Stimulated activated effector memory CD8-positive, alpha-beta T cell treated with anti-CD3 and anti-CD28 coated beads, Interleukin-12 subunit alpha, Interleukin-12 subunit beta, amount 100 ng/mL, for 72 hours (primary cell): ENCODE measurements at regions not wholly inside any gene's neighbourhood (a gene's known extent, or its start where the extent isn't known, plus 50 kb on each side); places are given as distances from the start of the nearest gene placed in this dataset.
"Not testable (repeated sequence)": the region's sequence is repeated elsewhere in the genome, so short reads cannot be mapped to it uniquely, and the experiment has no call there.

Source experiments
- ATAC-seq: fragments of 150-1000 bp; cut with Tn5 transposase; 2 replicates; pipeline ENCODE4 v1.10.0; 2021
- DNase-seq, 2 donors: peaks; one replicate each; pipeline ENCODE4 v3.0.0; 2021 to 2022; ENCODE audit warnings: low spot score in 2 of 2
- H3K27ac Mint-ChIP-seq: one replicate; pipeline ENCODE4 v1.8.0; 2022; ENCODE audit warnings: mild to moderate bottlenecking, mixed read lengths
- H3K36me3 Mint-ChIP-seq: one replicate; pipeline ENCODE4 v1.8.0; 2022; ENCODE audit warnings: mild to moderate bottlenecking, mixed read lengths
- H3K4me1 Mint-ChIP-seq: one replicate; pipeline ENCODE4 v1.8.0; 2022; ENCODE audit warnings: mixed read lengths
- H3K4me3 Mint-ChIP-seq: one replicate; pipeline ENCODE4 v1.8.0; 2022; ENCODE audit warnings: mild to moderate bottlenecking, mixed read lengths
- H3K9me3 Mint-ChIP-seq: one replicate; pipeline ENCODE4 v1.8.0; 2022; ENCODE audit warnings: mixed read lengths

DNA sequence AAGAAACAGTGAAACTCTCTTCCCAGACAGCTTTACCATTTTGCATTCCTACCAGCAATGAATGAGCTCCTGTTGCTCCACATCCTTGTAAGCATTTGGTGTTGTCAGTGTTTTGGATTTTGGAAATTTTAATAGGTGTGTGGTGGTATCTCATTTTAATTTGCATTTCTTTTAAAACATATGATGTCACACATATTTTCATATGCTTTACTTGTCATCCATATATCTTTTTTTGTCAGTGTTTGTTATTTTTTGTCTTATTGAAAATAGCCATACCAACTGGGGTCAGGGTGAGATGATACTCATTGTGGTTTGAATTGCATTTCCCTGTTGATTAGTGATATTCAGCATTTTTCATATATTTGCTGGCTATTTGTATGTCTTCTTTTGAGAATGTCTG lies 119.5 kb upstream of the FOXA2 start:
- no peaks in the 10 kb centered on the region for H3K36me3 Mint-ChIP-seq
- no peak for DNase-seq
- no peak overlapping the region for H3K27ac Mint-ChIP-seq
- H3K4me1 Mint-ChIP-seq: no peaks in the 10 kb centered on the region
- H3K9me3 Mint-ChIP-seq: peaks cover 16% of the 10 kb centered on the region
- ATAC-seq: no peak
- H3K4me3 Mint-ChIP-seq: no peak overlapping the region

DNA sequence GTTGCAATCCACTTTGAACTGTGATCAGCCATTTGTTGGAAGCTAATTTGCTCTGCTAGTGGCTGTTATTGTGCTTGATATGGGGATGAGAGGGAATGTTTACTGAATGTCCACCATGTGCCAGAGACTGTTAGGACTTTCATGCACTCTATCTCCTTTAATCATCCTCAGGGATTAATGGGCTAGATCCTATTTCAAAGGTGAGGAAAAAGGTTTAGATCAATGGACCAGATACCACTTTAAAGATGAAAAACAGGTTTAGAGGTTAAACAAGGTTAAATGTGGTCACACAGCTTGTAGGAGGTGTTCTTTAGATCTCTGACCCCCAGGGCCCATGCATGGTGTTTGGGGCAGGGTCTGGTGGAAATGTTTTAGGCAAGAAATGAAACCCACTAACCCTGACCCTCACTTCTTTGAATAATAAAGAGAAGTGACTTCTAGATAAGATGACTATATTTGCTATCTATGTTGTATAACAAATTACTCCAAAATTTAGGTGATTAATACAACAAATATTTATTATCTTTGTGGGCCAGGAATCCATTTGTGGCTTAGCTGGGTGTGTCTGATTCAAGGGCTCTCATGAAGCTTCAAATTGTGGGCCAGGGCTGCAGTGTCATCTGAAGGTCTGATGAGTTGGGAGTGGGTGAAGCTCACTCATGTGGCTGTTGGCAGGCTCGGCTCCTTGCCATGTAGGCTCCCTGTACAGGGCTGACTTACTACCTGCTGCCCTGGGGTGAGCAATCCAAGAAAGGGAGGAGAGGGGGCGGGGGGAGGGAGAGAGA lies 127.8 kb upstream of the FOXA2 start:
- no peak overlapping the region for H3K4me3 Mint-ChIP-seq
- ATAC-seq (no peak), DNase-seq (no peak)
- peaks cover 2% of the 10 kb centered on the region for H3K9me3 Mint-ChIP-seq
- no peaks in the 10 kb centered on the region for H3K4me1 Mint-ChIP-seq
- H3K36me3 Mint-ChIP-seq: no peaks in the 10 kb centered on the region
- H3K27ac Mint-ChIP-seq: no peak overlapping the region

DNA sequence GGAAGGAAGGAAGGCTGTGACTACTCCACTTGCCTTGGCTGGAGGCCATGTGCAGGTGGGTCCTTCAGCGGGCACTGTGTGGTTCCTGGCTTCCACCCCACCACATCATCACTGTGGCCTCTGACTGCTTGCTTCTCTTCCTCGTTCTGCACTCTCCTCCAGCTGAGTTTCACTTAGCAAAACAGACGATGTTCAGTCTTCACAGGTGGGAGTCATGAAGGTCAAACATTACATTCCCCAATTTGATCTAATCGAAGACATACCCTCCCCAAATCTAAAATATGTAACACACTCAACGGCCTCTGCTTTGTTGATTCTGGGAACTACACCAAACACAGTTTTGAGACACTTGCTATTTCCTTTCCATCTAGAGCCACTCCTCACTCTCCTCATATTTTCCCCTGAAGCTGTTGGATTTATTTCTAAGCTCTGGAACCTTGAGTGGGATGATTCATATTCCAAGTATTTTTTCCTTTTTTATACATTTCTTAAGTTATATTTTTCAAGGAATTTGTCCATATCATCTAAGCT lies 132.5 kb upstream of the FOXA2 start:
- no peaks in the 10 kb centered on the region for H3K36me3 Mint-ChIP-seq
- DNase-seq (no peak), ATAC-seq (no peak)
- no peak overlapping the region for H3K27ac Mint-ChIP-seq
- peaks cover 4% of the 10 kb centered on the region for H3K9me3 Mint-ChIP-seq
- H3K4me1 Mint-ChIP-seq: no peaks in the 10 kb centered on the region
- H3K4me3 Mint-ChIP-seq: no peak overlapping the region

DNA sequence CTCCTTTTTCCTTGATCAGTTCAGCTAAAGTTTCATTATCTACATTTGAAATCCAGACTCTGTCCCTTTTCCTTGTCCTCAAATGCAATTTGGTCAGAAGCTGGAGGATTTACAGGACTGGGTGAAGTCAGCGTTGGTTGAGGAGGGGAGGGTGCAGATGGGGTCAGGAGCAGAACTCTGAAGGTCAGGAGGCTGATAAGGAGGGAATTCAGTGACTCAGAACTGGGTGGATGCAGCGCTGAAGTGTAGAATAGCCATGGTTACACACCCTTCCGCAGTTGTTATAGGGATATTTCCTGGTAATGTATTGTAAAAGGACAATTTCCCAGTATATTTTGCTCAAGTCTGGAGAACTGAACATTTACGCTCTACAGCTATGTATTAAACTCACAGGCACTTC lies 133.1 kb upstream of the FOXA2 start:
- Mint-ChIP-seq H3K9me3 (peaks cover 4% of the 10 kb centered on the region), H3K4me3 (no peak overlapping the region), H3K4me1 (no peaks in the 10 kb centered on the region), H3K36me3 (no peaks in the 10 kb centered on the region), H3K27ac (no peak overlapping the region)
- DNase-seq (no peak), ATAC-seq (no peak)

DNA sequence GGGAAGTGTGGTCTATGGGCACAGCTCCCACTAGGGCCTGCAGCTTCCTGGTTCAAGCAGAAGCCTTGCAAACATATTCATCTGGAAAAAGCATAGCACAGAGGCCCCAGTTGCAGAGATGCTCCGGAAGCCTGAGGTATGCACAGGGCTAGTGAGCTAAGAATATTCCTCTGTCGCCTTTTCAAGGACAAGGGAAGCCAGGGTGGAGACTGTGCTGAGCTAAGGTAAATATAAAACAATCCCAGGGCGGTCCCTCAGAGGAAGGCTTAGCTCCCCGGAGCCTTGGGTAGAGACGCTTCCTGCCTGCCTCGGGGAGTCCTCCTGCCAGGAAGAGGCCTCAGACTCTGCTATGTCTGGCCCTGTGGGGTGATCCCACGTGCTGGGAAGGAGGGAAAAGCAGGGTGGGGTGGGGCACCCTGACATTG lies 134.8 kb upstream of the FOXA2 start:
- H3K36me3 Mint-ChIP-seq: no peaks in the 10 kb centered on the region
- no peak overlapping the region for H3K4me3 Mint-ChIP-seq
- no peak overlapping the region for H3K27ac Mint-ChIP-seq
- no peaks in the 10 kb centered on the region for H3K4me1 Mint-ChIP-seq
- peaks cover 4% of the 10 kb centered on the region for H3K9me3 Mint-ChIP-seq
- no peak for DNase-seq
- no peak for ATAC-seq

GRCh38 chr20:22720206-22720605 lies 135.8 kb upstream of the FOXA2 start:
- H3K9me3 Mint-ChIP-seq: peaks cover 4% of the 10 kb centered on the region
- no peak for DNase-seq
- no peak overlapping the region for H3K4me3 Mint-ChIP-seq
- ATAC-seq: no peak
- no peaks in the 10 kb centered on the region for H3K36me3 Mint-ChIP-seq
- H3K4me1 Mint-ChIP-seq: no peaks in the 10 kb centered on the region
- no peak overlapping the region for H3K27ac Mint-ChIP-seq

DNA sequence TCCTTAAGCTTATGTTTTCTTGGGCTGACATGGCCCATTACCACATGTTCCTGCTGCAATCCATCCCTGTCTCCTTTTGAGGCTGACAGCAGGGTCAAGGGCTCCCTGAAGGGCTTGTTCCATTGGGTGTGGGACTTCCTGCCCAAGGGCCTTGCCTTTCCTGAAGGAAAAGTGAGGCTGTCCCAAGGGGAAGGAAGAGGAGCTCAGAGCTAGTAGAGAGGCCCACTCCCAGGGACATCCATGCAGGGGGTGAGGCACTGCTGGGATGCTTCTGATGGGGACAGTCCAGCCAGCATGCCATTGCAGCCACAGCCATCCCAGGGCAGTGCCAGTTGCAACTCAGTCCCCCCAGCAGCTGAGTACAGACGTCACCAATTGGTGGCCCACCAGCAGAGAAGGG lies 138.4 kb upstream of the FOXA2 start:
- no peak for DNase-seq
- H3K4me1 Mint-ChIP-seq: no peaks in the 10 kb centered on the region
- H3K27ac Mint-ChIP-seq: no peak overlapping the region
- no peak for ATAC-seq
- H3K4me3 Mint-ChIP-seq: no peak overlapping the region
- H3K9me3 Mint-ChIP-seq: peaks cover 4% of the 10 kb centered on the region
- no peaks in the 10 kb centered on the region for H3K36me3 Mint-ChIP-seq

GRCh38 chr20:22723659-22724058 lies 139.3 kb upstream of the FOXA2 start:
- H3K4me1 Mint-ChIP-seq: no peaks in the 10 kb centered on the region
- H3K36me3 Mint-ChIP-seq: no peaks in the 10 kb centered on the region
- ATAC-seq (no peak), DNase-seq (no peak)
- H3K4me3 Mint-ChIP-seq: no peak overlapping the region
- peaks cover 4% of the 10 kb centered on the region for H3K9me3 Mint-ChIP-seq
- no peak overlapping the region for H3K27ac Mint-ChIP-seq

GRCh38 chr20:22728146-22728745 lies 143.9 kb upstream of the FOXA2 start:
- H3K4me3 Mint-ChIP-seq: no peak overlapping the region
- ATAC-seq: no peak
- no peaks in the 10 kb centered on the region for H3K36me3 Mint-ChIP-seq
- H3K27ac Mint-ChIP-seq: no peak overlapping the region
- H3K9me3 Mint-ChIP-seq: peaks cover 7% of the 10 kb centered on the region
- no peaks in the 10 kb centered on the region for H3K4me1 Mint-ChIP-seq
- no peak for DNase-seq

GRCh38 chr20:22729180-22729579 lies 144.8 kb upstream of the FOXA2 start:
- Mint-ChIP-seq H3K9me3 (peaks cover 7% of the 10 kb centered on the region), H3K4me1 (no peaks in the 10 kb centered on the region), H3K4me3 (no peak overlapping the region), H3K36me3 (no peaks in the 10 kb centered on the region), H3K27ac (no peak overlapping the region)
- peak; percentile 11 for ATAC-seq
- DNase-seq: no peak

DNA sequence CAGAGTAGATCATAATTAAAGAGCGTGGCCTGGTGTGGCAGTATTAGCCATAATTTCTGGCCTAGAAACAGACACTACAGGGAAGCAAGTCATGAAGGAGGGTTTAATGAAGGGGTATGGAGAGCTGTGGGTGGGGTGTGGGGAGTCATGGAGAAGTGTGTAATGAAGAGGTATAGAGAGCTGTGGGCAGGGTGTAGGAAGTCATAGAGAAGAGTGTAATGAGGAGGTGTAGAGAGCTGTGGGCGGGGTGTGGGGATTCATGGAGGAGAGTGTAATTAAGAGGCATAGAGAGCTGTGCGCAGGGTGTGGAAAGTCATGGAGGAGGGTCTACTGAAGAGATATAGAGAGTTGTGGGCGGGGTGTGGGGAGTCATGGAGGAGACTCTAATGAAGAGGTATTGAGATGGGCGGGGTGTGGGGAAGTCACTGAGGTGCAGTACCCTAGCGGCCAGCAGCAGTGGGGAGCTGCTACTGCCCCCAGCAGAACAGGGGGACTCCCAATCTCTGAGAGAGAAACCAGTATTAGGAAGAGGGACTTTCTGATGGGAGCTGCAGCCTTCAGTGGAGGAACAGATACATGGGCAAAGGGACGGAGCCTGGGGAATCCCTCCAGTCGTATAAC lies 145.4 kb upstream of the FOXA2 start:
- Mint-ChIP-seq H3K9me3 (peaks cover 7% of the 10 kb centered on the region), H3K27ac (no peak overlapping the region), H3K36me3 (no peaks in the 10 kb centered on the region), H3K4me1 (no peaks in the 10 kb centered on the region), H3K4me3 (no peak overlapping the region)
- DNase-seq (no peak), ATAC-seq (peak; percentile 11)

GRCh38 chr20:22732751-22733150 lies 148.4 kb upstream of the FOXA2 start:
- ATAC-seq (no peak), DNase-seq (no peak)
- H3K4me1 Mint-ChIP-seq: no peaks in the 10 kb centered on the region
- H3K27ac Mint-ChIP-seq: no peak overlapping the region
- peaks cover 14% of the 10 kb centered on the region for H3K9me3 Mint-ChIP-seq
- H3K4me3 Mint-ChIP-seq: no peak overlapping the region
- H3K36me3 Mint-ChIP-seq: no peaks in the 10 kb centered on the region

DNA sequence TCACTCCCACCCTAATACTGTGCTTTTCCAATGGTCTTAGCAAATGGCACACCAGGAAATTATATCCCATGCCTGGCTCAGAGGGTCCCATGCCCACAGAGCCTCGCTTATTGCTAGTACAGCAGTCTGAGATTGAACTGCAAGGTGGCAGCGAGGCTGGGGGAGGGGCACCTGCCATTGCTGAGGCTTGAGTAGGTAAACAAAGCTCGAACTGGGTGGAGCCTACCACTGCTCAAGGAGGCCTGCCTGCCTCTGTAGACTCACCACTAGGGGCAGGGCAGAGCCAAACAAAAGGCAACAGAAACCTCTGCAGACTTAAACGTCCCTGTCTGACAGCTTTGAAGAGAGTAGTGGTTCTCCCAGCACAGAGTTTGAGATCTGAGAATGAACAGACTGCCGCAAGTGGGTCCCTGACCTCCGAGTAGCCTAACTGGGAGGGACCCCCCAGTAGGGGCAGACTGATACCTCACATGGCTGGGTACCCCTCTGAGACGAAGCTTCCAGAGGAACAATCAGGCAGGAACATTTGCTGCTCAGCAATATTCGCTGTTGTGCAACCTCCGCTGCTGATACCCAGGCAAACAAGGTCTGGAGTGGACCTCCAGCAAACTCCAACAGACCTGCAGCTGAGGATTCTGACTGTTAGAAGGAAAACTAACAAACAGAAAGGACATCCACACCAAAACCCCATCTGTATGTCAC lies 150.7 kb upstream of the FOXA2 start:
- not testable (repeated sequence) for DNase-seq, H3K4me3 Mint-ChIP-seq, H3K9me3 Mint-ChIP-seq, H3K27ac Mint-ChIP-seq, ATAC-seq, H3K4me1 Mint-ChIP-seq, H3K36me3 Mint-ChIP-seq

DNA sequence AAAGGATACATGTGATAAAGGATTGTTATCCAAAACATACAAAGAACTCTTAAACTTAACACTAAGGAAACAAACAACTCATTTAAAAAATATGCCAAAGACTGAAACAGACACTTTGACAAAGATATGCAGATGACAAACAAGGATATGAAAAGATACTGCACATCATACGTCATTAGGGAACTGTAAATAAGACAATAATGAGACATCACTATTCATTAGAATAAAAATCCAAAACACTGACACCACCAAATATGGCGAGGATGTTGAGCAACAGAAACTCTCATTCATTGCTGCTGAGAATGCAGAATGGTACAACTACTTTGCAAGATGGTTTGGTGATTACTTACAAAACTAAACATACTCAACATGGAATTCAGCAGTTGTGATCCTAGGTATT lies 156.5 kb upstream of the FOXA2 start:
- Mint-ChIP-seq H3K27ac (no peak overlapping the region), H3K9me3 (peaks cover 6% of the 10 kb centered on the region), H3K4me1 (no peaks in the 10 kb centered on the region), H3K4me3 (no peak overlapping the region), H3K36me3 (no peaks in the 10 kb centered on the region)
- ATAC-seq: no peak
- no peak for DNase-seq

DNA sequence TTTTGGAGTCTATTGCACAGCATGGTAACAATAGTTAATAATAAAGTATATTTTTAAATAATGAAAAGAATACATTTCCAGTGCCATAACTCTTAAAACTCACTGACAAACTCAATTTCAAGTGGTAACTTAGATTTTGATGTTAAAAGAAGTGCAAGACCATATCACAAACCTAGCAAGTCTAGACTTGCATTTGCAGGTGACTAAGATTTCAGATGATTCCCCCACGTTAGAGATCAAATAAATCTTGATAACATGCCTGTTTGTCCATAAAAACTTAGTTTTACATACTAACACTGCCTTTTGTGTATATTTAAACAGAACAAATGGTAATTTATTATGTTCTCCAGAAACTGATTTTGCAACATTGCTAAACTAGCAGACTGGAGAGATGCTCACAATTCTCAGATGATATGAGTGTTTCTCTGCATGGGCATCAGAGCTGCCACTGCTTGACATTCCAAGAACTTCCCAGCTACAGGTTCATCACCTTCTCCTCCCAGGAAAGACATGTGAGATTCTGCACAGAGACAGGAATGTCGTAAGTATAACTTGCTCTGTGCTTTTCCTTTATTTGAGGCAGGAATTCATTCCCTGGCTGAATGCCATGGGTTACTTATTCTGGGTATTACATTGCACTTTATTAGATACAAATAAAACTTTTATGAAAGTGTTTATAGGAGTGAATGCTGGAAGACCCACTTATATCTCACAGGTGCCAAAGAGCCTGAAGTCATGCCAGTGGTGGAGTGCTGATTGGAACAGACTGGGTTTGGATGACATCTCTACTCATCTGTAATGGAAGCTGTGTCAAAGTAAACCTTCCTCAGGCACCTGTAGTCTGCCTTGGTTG lies 160.2 kb upstream of the FOXA2 start:
- Mint-ChIP-seq H3K4me1 (no peaks in the 10 kb centered on the region), H3K9me3 (no peaks in the 10 kb centered on the region), H3K36me3 (no peaks in the 10 kb centered on the region), H3K27ac (no peak overlapping the region), H3K4me3 (no peak overlapping the region)
- no peak for ATAC-seq
- no peak for DNase-seq
